IMR-90 (cell line): ENCODE measurements at regions not wholly inside any gene's neighbourhood (a gene's known extent, or its start where the extent isn't known, plus 50 kb on each side); places are given as distances from the start of the nearest gene placed in this dataset.

Experiments
- ATAC-seq: fragments of 200-7000 bp; cut with Tn5 transposase; 2 replicates; pipeline ENCODE4 v1.9.1; 2020; ENCODE audit warnings: low read depth, mild to moderate bottlenecking, moderate library complexity
- BruUV-seq: library from RNA; stranded (reverse); fragments of 400-500 nt; replicated peaks from 2 replicates; lab custom pipeline; 2021; lab: Mats Ljungman, UMichigan
- CTCF ChIA-PET: fragments of 300-600 bp; formaldehyde crosslinking; extraction: SDS; loops from one replicate; lab custom pipeline; 2021; ENCODE audit warnings: antibody characterized with exemption; lab: Yijun Ruan, JAX
- POLR2A ChIA-PET: fragments of 300-600 bp; sonication (Branson Sonifier 250); formaldehyde crosslinking; loops from one replicate; lab custom pipeline; 2022; ENCODE audit warnings: antibody characterized with exemption; ENCODE audit not compliant: unreplicated experiment; lab: Charles Lee
- DNase-seq: peaks from one replicate; pipeline ENCODE4 v3.0.0; 2013
- H2AFZ ChIP-seq: replicated peaks from 2 replicates; pipeline ENCODE3; 2013; ENCODE audit warnings: low read length, mild to moderate bottlenecking; ENCODE audit not compliant: poor library complexity
- H2AK5ac ChIP-seq: 2 replicates; pipeline ENCODE4 v1.6.1; 2013; ENCODE audit warnings: low read depth, low read length, inconsistent platforms
- H2AK9ac ChIP-seq: replicated peaks from 2 replicates; pipeline ENCODE3; 2013; ENCODE audit warnings: mild to moderate bottlenecking, low read depth, low read length, moderate library complexity; ENCODE audit not compliant: poor library complexity
- H2BK120ac ChIP-seq: 2 replicates; pipeline ENCODE4 v1.6.1; 2013; ENCODE audit warnings: low read depth, low read length, inconsistent platforms
- H2BK15ac ChIP-seq: 3 replicates; pipeline ENCODE4 v1.6.1; 2013; ENCODE audit warnings: low read depth, low read length, inconsistent platforms
- H2BK20ac ChIP-seq: 2 replicates; pipeline ENCODE4 v1.6.1; 2013; ENCODE audit warnings: low read depth, mild to moderate bottlenecking, inconsistent platforms, low read length, moderate library complexity
- H2BK5ac ChIP-seq: 2 replicates; pipeline ENCODE4 v1.6.1; 2013; ENCODE audit warnings: mild to moderate bottlenecking, low read depth, low read length, inconsistent platforms; ENCODE audit not compliant: poor library complexity, severe bottlenecking
- H3K14ac ChIP-seq: replicated peaks from 2 replicates; pipeline ENCODE4 v1.6.1; 2013; ENCODE audit warnings: low read depth, low read length, inconsistent platforms
- H3K18ac ChIP-seq: 2 replicates; pipeline ENCODE4 v1.6.1; 2013; ENCODE audit warnings: low read depth, low read length, control low read depth
- H3K23ac ChIP-seq: 2 replicates; pipeline ENCODE4 v1.6.1; 2013; ENCODE audit warnings: low read depth, low read length, inconsistent platforms
- H3K27ac ChIP-seq: 2 replicates; pipeline ENCODE4 v1.5.1; 2013; ENCODE audit warnings: mild to moderate bottlenecking, control low read depth, low read length; ENCODE audit not compliant: insufficient read depth
- H3K27me3 ChIP-seq: 2 replicates; pipeline ENCODE4 v1.6.1; 2013; ENCODE audit warnings: low read length; ENCODE audit not compliant: control insufficient read depth, insufficient read depth
- H3K36me3 ChIP-seq: 2 replicates; pipeline ENCODE4 v1.6.1; 2013; ENCODE audit warnings: low read length, mixed read lengths; ENCODE audit not compliant: control insufficient read depth, insufficient read depth
- H3K4ac ChIP-seq: 2 replicates; pipeline ENCODE4 v1.6.1; 2013; ENCODE audit warnings: low read depth, low read length, inconsistent platforms
- H3K4me1 ChIP-seq: 2 replicates; pipeline ENCODE4 v1.6.1; 2013; ENCODE audit warnings: low read length, mixed read lengths; ENCODE audit not compliant: control insufficient read depth, insufficient read depth
- H3K4me2 ChIP-seq: 2 replicates; pipeline ENCODE4 v1.6.1; 2013; ENCODE audit warnings: low read depth, mild to moderate bottlenecking, control low read depth, low read length, moderate library complexity
- H3K4me3 ChIP-seq: 2 replicates; pipeline ENCODE4 v1.5.1; 2013; ENCODE audit warnings: low read depth, mild to moderate bottlenecking, control low read depth, low read length, moderate library complexity; ENCODE audit not compliant: insufficient read depth
- H3K56ac ChIP-seq: 2 replicates; pipeline ENCODE4 v1.6.1; 2013; ENCODE audit warnings: low read length, inconsistent platforms; ENCODE audit not compliant: insufficient read depth; ENCODE audit errors: extremely low read depth
- H3K79me1 ChIP-seq, 2 experiments: 2 replicates each; pipeline ENCODE4 v1.6.1; 2013; ENCODE audit warnings: low read length in 2 of 2, inconsistent platforms in 1 of 2, low read depth in 1 of 2
- H3K9ac ChIP-seq: 2 replicates; pipeline ENCODE4 v1.6.1; 2013; ENCODE audit warnings: low read depth, low read length, control low read depth
- H3K9me1 ChIP-seq: 2 replicates; pipeline ENCODE4 v1.6.1; 2013; ENCODE audit warnings: low read length, inconsistent platforms; ENCODE audit not compliant: insufficient read depth
- H3K9me3 ChIP-seq: 2 replicates; pipeline ENCODE4 v1.6.1; 2013; ENCODE audit warnings: low read length; ENCODE audit not compliant: control insufficient read depth, insufficient read depth
- H4K20me1 ChIP-seq: 2 replicates; pipeline ENCODE4 v1.6.1; 2013; ENCODE audit warnings: low read length, inconsistent platforms; ENCODE audit not compliant: insufficient read depth
- H4K5ac ChIP-seq: 2 replicates; pipeline ENCODE4 v1.6.1; 2013; ENCODE audit warnings: mild to moderate bottlenecking, low read depth, low read length, control low read depth
- H4K8ac ChIP-seq, 2 experiments: 2 replicates each; pipeline ENCODE4 v1.6.1; 2013; ENCODE audit warnings: low read depth in 2 of 2, low read length in 2 of 2, control low read depth in 1 of 2, inconsistent platforms in 1 of 2
- H4K91ac ChIP-seq: 2 replicates; pipeline ENCODE4 v1.6.1; 2013; ENCODE audit warnings: low read depth, low read length, inconsistent platforms; ENCODE audit not compliant: insufficient read depth
- MAFK ChIP-seq: IDR thresholded peaks from 2 replicates; pipeline ENCODE4 v1.6.1; 2012; ENCODE audit warnings: low read depth, low read length, improper control_type of control experiment
- NFE2L2 ChIP-seq: fragments of 150-350 bp; IDR thresholded peaks from 2 replicates; pipeline ENCODE4 v1.6.1; 2016; ENCODE audit warnings: low read depth, mild to moderate bottlenecking, low read length
- WGBS, 2 experiments: methylation state at CpG; one replicate each; pipeline versions ENCODE4 v1.1.5 to v1.1.7; 2013; ENCODE audit warnings: missing lambda C conversion rate in 2 of 2; ENCODE audit not compliant: insufficient read length in 1 of 2; ENCODE audit errors: extremely low coverage in 2 of 2; 5-methylcytosine and 5-hydroxymethylcytosine counted together
- dilution Hi-C: fragments of 300-500 bp; cut with HindIII; formaldehyde crosslinking; loops from one replicate; pipeline ENCODE4 v1.14.3; 2018; ENCODE audit warnings: low sequenced_read_pairs; ENCODE audit not compliant: unreplicated experiment
- in situ Hi-C: fragments of 300-500 bp; cut with MboI; formaldehyde crosslinking; loops from 3 replicates; pipeline ENCODE4 v1.14.3; 2019; ENCODE audit warnings: low sequenced_read_pairs, inconsistent platforms, mixed read lengths
- intact Hi-C: fragments of 100-400 bp; cut with micrococcal nuclease; formaldehyde crosslinking; loops from 2 replicates; pipeline ENCODE4 v1.10.0; 2022

GRCh38 chr2:41496908-41497307 is 550.9 kb upstream of the PKDCC start:
- Histone ChIP-seq H3K9me3 (peaks cover 17% of the 10 kb centered on the region), H3K4me2 (no peak overlapping the region), H2BK120ac (no peak overlapping the region), H4K8ac (no peak overlapping the region), H3K4me3 (no peak overlapping the region), H3K36me3 (no peaks in the 10 kb centered on the region), H3K79me1 (no peaks in the 10 kb centered on the region), H3K18ac (no peak overlapping the region), H4K91ac (no peak overlapping the region), H3K4ac (no peak overlapping the region), H2BK20ac (no peak overlapping the region), H2AK5ac (no peak overlapping the region), H3K4me1 (no peaks in the 10 kb centered on the region), H2BK5ac (no peak overlapping the region), H3K14ac (no peak overlapping the region), H2AK9ac (no peak overlapping the region), H3K9ac (no peak overlapping the region), H3K56ac (no peak overlapping the region), H3K23ac (no peak overlapping the region), H3K9me1 (no peaks in the 10 kb centered on the region), H4K5ac (no peak overlapping the region), H2AFZ (no peak overlapping the region), H3K27ac (no peak overlapping the region), H4K20me1 (no peaks in the 10 kb centered on the region), H2BK15ac (no peak overlapping the region), H3K27me3 (no peaks in the 10 kb centered on the region)
- BruUV-seq = no TSS peak
- ChIA-PET CTCF (no interaction called here), POLR2A (interaction anchor here (0.6 kb wide), 1 partner anchor 197 kb away, joined by 3 read pairs; no protein-coding TSS in a partner anchor)
- TF ChIP-seq MAFK = no peak
- no peak for TF ChIP-seq NFE2L2
- dilution Hi-C loops (no loop called here), in situ Hi-C loops (no loop called here), intact Hi-C loops (no loop called here)
- ATAC-seq = no peak
- no peak for DNase-seq
- WGBS, 2 experiments = no CpG with 5 or more reads among the region's 3 CpGs
